DND-41 (cell line): ENCODE measurements at regions not wholly inside any gene's neighbourhood (a gene's known extent, or its start where the extent isn't known, plus 50 kb on each side); places are given as distances from the start of the nearest gene placed in this dataset.

Experiments used
- EZH2 ChIP-seq: IDR thresholded peaks from 3 replicates; pipeline ENCODE4 v1.6.1; 2012; ENCODE audit warnings: borderline replicate concordance, low read depth, mild to moderate bottlenecking, moderate library complexity, low read length, inconsistent platforms; ENCODE audit not compliant: severe bottlenecking
- TF ChIP-seq, protein P1 (sequence below): IDR thresholded peaks from 2 replicates; pipeline ENCODE4 v1.5.1; 2012; ENCODE audit warnings: borderline replicate concordance, low read length, moderate library complexity, mild to moderate bottlenecking; ENCODE audit not compliant: poor library complexity, severe bottlenecking; ENCODE audit errors: extremely low read depth

DNA sequence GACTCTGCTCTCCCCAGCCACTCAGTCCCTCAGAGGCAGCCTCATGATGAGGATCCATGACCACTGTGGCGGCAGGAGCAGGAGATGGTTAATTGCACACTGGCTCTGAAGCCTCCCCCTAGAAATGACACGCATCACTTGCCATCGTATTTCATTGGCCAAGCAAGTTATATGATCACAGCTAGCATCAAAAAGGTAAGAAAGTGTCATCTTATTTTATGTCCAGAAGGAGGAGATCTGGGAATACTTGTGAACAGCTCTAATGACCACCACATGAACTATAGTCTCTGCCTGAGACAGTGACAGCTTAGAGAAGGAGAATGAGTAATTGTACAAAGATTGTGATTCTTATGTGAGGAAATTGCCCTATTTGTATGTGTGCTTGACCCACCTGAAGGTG, 363.4 kb downstream of the NUAK1 start:
- TF ChIP-seq, protein P1, sequence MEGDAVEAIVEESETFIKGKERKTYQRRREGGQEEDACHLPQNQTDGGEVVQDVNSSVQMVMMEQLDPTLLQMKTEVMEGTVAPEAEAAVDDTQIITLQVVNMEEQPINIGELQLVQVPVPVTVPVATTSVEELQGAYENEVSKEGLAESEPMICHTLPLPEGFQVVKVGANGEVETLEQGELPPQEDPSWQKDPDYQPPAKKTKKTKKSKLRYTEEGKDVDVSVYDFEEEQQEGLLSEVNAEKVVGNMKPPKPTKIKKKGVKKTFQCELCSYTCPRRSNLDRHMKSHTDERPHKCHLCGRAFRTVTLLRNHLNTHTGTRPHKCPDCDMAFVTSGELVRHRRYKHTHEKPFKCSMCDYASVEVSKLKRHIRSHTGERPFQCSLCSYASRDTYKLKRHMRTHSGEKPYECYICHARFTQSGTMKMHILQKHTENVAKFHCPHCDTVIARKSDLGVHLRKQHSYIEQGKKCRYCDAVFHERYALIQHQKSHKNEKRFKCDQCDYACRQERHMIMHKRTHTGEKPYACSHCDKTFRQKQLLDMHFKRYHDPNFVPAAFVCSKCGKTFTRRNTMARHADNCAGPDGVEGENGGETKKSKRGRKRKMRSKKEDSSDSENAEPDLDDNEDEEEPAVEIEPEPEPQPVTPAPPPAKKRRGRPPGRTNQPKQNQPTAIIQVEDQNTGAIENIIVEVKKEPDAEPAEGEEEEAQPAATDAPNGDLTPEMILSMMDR, result no peak
- no peak for TF ChIP-seq EZH2
